WI38 (cell line): ENCODE measurements at regions not wholly inside any gene's neighbourhood (a gene's known extent, or its start where the extent isn't known, plus 50 kb on each side); places are given as distances from the start of the nearest gene placed in this dataset.
"Not testable (repeated sequence)": the region's sequence is repeated elsewhere in the genome, so short reads cannot be mapped to it uniquely, and the experiment has no call there.

Source experiments
- H3K4me3 ChIP-seq: 2 replicates; pipeline ENCODE4 v1.5.1; 2011; ENCODE audit warnings: low read depth, mild to moderate bottlenecking, control low read depth, low read length
- TF ChIP-seq, protein P1 (sequence below): IDR thresholded peaks from 2 replicates; pipeline ENCODE4 v1.5.1; 2012; ENCODE audit warnings: low read depth, mild to moderate bottlenecking, control low read depth, low read length

DNA sequence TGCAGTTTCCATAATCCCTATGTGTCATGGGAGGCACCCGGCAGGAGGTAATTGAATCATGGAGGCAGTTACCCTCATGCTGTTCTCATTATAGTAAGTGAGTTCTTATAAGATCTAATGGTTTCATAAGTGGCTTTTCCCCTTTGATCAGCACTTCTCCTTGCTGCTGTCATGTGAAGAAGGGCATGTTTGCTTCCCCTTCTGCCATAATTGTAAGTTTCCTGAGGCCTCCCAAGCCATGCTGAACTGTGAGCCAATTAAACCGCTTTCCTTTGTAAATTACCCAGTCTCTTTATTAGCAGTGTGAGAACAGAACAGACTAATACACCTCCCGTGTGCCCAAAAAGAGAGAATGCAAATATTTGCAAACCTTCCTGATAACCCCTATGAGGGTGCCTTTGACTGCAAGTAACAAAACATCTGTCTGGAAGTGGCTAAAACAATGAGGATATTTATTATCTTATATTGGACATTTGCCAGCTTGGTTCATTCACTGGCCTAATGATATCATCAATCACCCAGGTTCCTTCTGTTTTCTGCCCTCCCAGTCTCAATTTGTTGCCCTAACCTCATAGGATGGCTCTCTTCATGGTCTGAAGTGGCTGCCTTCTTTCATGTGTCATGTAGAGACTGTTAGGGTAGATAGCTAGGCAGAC is 68.7 kb downstream of the BHLHE40 start:
- H3K4me3 ChIP-seq, result no peak overlapping the region
- TF ChIP-seq, protein P1, sequence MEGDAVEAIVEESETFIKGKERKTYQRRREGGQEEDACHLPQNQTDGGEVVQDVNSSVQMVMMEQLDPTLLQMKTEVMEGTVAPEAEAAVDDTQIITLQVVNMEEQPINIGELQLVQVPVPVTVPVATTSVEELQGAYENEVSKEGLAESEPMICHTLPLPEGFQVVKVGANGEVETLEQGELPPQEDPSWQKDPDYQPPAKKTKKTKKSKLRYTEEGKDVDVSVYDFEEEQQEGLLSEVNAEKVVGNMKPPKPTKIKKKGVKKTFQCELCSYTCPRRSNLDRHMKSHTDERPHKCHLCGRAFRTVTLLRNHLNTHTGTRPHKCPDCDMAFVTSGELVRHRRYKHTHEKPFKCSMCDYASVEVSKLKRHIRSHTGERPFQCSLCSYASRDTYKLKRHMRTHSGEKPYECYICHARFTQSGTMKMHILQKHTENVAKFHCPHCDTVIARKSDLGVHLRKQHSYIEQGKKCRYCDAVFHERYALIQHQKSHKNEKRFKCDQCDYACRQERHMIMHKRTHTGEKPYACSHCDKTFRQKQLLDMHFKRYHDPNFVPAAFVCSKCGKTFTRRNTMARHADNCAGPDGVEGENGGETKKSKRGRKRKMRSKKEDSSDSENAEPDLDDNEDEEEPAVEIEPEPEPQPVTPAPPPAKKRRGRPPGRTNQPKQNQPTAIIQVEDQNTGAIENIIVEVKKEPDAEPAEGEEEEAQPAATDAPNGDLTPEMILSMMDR, result no peak

GRCh38 chr3:5051772-5052171 is 70.3 kb upstream of the ARL8B start:
- H3K4me3 ChIP-seq, result no peak overlapping the region
- TF ChIP-seq, protein P1, result no peak

DNA sequence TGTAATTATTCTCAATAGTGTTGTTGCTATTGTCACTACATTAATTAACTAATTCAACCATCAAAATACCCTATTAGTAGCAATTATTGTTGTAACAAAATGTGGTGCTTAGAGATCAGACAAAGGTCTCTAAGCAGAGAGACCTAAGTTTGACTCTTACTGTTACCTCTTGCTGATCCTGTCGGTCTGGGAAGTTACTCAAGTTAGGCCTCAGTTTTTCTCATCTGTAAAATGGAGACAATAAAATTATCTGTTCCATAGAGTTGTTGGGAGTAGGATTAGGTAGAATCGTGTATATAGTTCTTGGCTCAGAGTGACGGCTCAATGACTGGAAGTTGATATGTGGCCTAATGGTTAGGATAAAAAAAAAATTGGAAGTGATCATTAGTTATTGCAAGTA is 69.8 kb upstream of the ARL8B start:
- no peak overlapping the region for H3K4me3 ChIP-seq
- TF ChIP-seq, protein P1, result no peak

DNA sequence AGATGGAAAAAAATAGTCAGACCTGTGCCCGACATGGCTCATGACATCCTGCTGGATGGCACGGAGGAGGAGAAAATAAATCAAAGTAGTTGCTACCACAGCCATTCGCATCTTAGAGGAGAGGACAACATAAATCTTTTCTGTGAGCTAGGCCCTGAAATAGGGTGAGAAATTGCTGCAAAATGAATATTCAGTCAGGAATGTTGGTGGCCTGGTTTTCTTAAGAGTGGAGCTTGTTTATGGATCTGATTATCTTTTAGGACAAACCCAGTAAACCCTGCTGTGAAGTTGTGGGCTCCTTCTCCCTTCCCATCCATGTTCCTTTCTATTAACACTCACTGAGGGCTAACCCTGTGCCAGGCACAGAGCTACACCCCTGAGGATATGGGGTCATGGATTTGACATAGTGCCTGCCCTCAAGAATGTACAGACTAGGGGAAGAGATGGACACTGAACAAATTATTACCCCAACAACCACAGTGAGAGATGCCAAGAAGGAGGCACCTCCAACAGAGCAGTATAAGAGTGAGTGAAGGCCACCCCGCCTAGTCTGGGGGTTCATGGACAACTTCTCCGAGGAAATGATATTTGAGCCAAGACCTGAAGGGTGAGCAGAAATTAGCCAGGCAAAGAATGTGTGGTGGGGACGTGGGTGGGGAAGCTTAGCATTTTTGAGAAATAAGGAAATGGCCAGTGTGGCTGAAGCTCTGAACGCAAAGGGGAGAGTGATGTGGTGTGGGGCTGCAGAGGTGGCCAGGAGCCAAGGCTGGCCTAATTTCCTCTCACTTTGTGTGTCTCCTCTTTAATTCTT is 68.9 kb upstream of the ARL8B start:
- TF ChIP-seq, protein P1, result no peak
- no peak overlapping the region for H3K4me3 ChIP-seq

DNA sequence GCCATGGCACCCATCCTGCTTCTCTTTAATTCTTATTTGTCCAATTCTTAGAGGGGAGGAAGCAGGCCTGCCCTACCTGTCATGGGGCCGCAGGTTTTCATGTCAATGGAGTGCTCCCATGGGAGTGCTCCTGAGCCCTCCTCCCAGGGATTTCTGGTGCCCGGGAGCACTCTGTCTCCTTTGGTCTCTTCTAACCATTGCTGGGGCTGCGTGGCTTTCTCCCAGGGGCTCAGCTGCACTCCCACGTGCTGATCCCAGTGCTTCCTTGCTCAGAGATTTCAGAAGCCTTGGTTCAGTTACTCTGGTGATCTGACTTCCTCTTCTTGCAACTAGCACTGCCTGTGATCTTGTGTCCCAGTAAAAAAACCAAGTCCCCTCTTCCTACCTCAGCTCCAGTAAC is 68.0 kb upstream of the ARL8B start:
- TF ChIP-seq, protein P1, result no peak
- no peak overlapping the region for H3K4me3 ChIP-seq

DNA sequence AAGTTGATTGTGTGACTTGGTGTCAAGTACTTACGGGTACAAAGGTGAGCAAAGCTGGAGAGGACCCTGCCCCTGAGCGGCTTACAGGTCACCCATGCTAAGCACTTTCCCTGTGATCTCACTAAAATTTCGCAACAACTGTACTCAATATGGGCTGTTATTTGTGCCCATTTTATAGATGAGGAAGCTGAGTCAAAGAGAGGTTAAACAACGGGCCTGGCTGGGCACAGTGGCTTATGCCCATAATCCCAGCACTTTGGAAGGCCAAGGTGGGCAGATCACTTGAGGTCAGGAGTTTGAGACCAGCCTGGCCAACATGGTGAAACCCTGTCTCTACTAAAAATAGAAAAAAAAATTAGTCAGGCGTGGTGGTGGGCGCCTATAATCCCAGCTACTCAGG is 67.5 kb upstream of the ARL8B start:
- not testable (repeated sequence) for H3K4me3 ChIP-seq

GRCh38 chr3:5055357-5056110 is 66.6 kb upstream of the ARL8B start:
- no peak overlapping the region for H3K4me3 ChIP-seq
- TF ChIP-seq, protein P1, result no peak
